ENCODE measurements at regions not wholly inside any gene's neighbourhood (a gene's known extent, or its start where the extent isn't known, plus 50 kb on each side); places are given as distances from the start of the nearest gene placed in this dataset.
"Not testable (repeated sequence)": the region's sequence is repeated elsewhere in the genome, so short reads cannot be mapped to it uniquely, and the experiment has no call there.

DNA sequence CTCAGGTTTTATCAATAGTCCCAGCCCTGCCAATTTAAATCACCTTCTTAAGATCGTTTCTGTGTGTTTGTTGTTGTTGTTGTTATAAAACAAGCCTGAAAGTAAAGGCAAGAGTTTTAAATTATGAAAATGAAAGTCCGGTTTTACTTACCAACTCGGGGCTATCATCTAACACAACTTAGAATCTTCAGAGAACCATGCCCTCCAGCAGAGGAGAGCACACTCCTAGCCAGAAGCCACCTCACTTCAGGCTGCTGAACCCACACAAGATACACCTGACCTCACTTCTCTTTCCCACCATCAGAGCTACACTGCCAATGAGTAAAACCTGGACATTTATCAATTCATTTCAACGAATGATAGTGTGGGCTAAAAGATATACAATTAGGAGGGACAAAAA is 335.2 kb downstream of the IRS1 start:
- Histone ChIP-seq H3K4me3 (ENCODE audit: low read depth, low read length) (no peak overlapping the region), H3K36me3 (ENCODE audit: control insufficient read depth, insufficient read depth, low read length) (no peaks in the 10 kb centered on the region), H3K27me3 (ENCODE audit: control insufficient read depth, insufficient read depth, low read length) (no peaks in the 10 kb centered on the region)
- DNase-seq (ENCODE audit: low read depth): no peak
- TF ChIP-seq, protein P1, sequence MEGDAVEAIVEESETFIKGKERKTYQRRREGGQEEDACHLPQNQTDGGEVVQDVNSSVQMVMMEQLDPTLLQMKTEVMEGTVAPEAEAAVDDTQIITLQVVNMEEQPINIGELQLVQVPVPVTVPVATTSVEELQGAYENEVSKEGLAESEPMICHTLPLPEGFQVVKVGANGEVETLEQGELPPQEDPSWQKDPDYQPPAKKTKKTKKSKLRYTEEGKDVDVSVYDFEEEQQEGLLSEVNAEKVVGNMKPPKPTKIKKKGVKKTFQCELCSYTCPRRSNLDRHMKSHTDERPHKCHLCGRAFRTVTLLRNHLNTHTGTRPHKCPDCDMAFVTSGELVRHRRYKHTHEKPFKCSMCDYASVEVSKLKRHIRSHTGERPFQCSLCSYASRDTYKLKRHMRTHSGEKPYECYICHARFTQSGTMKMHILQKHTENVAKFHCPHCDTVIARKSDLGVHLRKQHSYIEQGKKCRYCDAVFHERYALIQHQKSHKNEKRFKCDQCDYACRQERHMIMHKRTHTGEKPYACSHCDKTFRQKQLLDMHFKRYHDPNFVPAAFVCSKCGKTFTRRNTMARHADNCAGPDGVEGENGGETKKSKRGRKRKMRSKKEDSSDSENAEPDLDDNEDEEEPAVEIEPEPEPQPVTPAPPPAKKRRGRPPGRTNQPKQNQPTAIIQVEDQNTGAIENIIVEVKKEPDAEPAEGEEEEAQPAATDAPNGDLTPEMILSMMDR (IDR thresholded peaks at IDR 0.05; ENCODE audit: insufficient read depth, low read length, poor library complexity, severe bottlenecking): no peak

DNA sequence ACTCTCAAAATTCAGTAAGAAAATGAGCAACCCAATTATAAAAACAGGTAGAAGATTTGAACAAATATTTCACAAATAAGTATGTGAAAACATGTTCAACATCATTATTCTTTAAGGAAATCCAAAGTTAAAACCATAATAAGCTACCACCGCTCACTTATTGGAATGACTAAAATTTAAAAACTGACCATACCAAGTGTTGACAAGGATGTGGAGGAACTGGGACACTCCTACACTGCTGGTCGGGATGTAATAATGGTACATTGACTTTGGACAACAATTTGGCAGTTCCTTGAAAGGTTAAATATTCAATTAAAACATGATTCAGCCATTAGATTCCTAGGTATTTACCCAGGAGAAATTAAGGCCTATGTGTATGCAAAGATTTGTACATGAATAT is 336.5 kb downstream of the IRS1 start:
- TF ChIP-seq, protein P1 (IDR thresholded peaks at IDR 0.05; ENCODE audit: insufficient read depth, low read length, poor library complexity, severe bottlenecking): no peak
- H3K4me3 ChIP-seq (ENCODE audit: low read depth, low read length): no peak overlapping the region
- no peak for DNase-seq (ENCODE audit: low read depth)
- H3K27me3 ChIP-seq (ENCODE audit: control insufficient read depth, insufficient read depth, low read length): no peaks in the 10 kb centered on the region
- H3K36me3 ChIP-seq (ENCODE audit: control insufficient read depth, insufficient read depth, low read length): no peaks in the 10 kb centered on the region

DNA sequence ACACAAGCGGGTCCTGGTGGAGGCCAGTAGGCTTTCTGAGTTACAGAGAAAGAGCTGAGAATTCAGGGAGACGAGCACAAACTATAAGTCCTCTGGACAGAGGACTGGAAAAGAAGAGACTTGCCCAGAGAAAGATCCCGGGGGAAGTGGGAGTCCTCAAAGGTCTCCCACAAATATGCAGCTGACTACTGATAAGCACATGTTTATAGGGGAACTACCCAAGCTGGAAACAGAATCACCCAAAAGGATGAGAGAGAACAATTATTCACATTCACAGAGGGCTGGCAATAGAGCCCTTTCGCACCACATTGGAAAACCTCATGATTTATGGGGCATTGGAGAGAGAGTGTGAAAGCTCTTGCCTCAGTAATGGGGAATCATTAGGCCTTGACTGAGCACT is 337.6 kb downstream of the IRS1 start:
- no peaks in the 10 kb centered on the region for H3K27me3 ChIP-seq (ENCODE audit: control insufficient read depth, insufficient read depth, low read length)
- DNase-seq (ENCODE audit: low read depth): no peak
- H3K36me3 ChIP-seq (ENCODE audit: control insufficient read depth, insufficient read depth, low read length): no peaks in the 10 kb centered on the region
- H3K4me3 ChIP-seq (ENCODE audit: low read depth, low read length): no peak overlapping the region
- TF ChIP-seq, protein P1 (IDR thresholded peaks at IDR 0.05; ENCODE audit: insufficient read depth, low read length, poor library complexity, severe bottlenecking): no peak

DNA sequence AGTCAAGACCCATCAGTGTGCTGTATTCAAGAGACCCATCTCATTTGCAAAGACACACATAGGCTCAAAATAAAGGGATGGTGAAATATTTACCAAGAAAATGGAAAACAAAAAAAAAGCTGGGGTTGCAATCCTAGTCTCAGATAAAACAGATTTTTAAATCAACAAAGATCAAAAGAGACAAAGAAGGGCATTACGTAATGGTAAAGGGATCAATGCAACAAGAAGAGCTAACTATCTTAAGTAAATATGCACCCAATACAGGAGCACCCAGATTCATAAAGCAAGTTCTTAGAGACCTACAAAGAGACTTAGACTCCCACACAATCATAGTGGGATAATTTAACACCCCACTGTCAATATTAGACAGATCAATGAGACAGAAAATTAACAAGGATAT is 343.5 kb downstream of the IRS1 start:
- not testable (repeated sequence) for H3K27me3 ChIP-seq (ENCODE audit: control insufficient read depth, insufficient read depth, low read length); H3K36me3 ChIP-seq (ENCODE audit: control insufficient read depth, insufficient read depth, low read length); DNase-seq (ENCODE audit: low read depth); H3K4me3 ChIP-seq (ENCODE audit: low read depth, low read length)

DNA sequence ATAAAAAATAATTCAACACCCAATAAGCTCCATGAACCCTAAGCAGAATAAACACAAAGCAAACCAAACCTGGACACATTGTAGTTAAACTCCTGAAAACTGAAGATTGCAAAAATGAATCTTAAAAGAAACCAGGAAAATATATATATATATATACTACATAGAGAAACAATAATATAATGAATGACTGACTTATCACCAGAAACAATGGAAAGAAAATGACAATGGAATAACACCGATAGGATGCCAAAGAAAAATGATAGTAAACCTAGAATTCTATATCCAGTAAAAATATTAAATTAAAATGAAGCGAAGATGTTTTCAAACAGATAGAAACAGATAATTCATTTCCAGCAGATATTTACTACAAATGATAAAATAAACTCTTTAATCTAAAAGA is 346.9 kb downstream of the IRS1 start:
- no peak for DNase-seq (ENCODE audit: low read depth)
- H3K4me3 ChIP-seq (ENCODE audit: low read depth, low read length): no peak overlapping the region
- H3K27me3 ChIP-seq (ENCODE audit: control insufficient read depth, insufficient read depth, low read length): no peaks in the 10 kb centered on the region
- TF ChIP-seq, protein P1 (IDR thresholded peaks at IDR 0.05; ENCODE audit: insufficient read depth, low read length, poor library complexity, severe bottlenecking): no peak
- no peaks in the 10 kb centered on the region for H3K36me3 ChIP-seq (ENCODE audit: control insufficient read depth, insufficient read depth, low read length)

DNA sequence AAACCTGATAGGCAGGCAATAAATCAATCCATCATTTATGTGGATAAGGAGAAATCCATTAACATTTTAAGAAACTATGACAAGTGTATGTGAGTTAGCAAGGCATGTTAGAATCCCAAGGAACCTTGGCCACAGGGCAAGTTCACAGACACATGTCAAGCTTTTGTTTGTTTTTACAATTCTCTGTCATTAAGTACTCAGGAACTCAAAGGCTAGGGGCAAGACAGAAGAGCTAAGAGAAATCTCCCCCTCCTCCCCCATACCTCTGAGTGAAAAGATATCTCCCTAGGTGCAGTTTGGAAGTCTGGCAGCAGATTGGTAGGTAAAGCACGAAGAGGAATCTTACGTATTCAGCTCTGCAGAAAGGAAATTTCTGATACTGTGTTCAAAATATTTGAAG is 348.1 kb downstream of the IRS1 start:
- no peak for DNase-seq (ENCODE audit: low read depth)
- Histone ChIP-seq H3K27me3 (ENCODE audit: control insufficient read depth, insufficient read depth, low read length) (no peaks in the 10 kb centered on the region), H3K4me3 (ENCODE audit: low read depth, low read length) (no peak overlapping the region), H3K36me3 (ENCODE audit: control insufficient read depth, insufficient read depth, low read length) (no peaks in the 10 kb centered on the region)
- TF ChIP-seq, protein P1 (IDR thresholded peaks at IDR 0.05; ENCODE audit: insufficient read depth, low read length, poor library complexity, severe bottlenecking): no peak

Data from kidney epithelial cell (primary cell).